Non-pigmented ciliary epithelial cell (primary cell): ENCODE measurements at regions not wholly inside any gene's neighbourhood (a gene's known extent, or its start where the extent isn't known, plus 50 kb on each side); places are given as distances from the start of the nearest gene placed in this dataset.
A peak's percentile ranks its signal among the peaks of the same experiment; 100 is the strongest.

Source experiments
- DNase-seq: peaks from one replicate; pipeline ENCODE4 v3.0.0-alpha.2; 2010; ENCODE audit warnings: low read depth

- DNase-seq, result no peak
These were observed 133.0 kb upstream of the TMCC3 start for GRCh38 chr12:94783343-94783742.

GRCh38 chr12:94781835-94782234, 131.5 kb upstream of the TMCC3 start:
- DNase-seq, result no peak

GRCh38 chr12:94779485-94779884, 129.1 kb upstream of the TMCC3 start:
- DNase-seq, result peak; percentile 67

- DNase-seq, result no peak
These were observed 127.6 kb upstream of the TMCC3 start for GRCh38 chr12:94777936-94778335.

GRCh38 chr12:94775710-94776109, 125.4 kb upstream of the TMCC3 start:
- DNase-seq, result no peak

GRCh38 chr12:94771741-94772140, 121.4 kb upstream of the TMCC3 start:
- no peak for DNase-seq

GRCh38 chr12:94771199-94771598, 120.8 kb upstream of the TMCC3 start:
- no peak for DNase-seq

- no peak for DNase-seq
These were observed 120.4 kb upstream of the TMCC3 start for GRCh38 chr12:94770791-94771190.

GRCh38 chr12:94769776-94770759, 119.7 kb upstream of the TMCC3 start:
- DNase-seq, result no peak

GRCh38 chr12:94769047-94769420, 118.7 kb upstream of the TMCC3 start:
- no peak for DNase-seq

GRCh38 chr12:94768398-94769046, 118.2 kb upstream of the TMCC3 start:
- no peak for DNase-seq

GRCh38 chr12:94767956-94768355, 117.6 kb upstream of the TMCC3 start:
- DNase-seq, result no peak

- no peak for DNase-seq
These were observed 116.0 kb upstream of the TMCC3 start for GRCh38 chr12:94766397-94766796.

GRCh38 chr12:94763462-94763861, 113.1 kb upstream of the TMCC3 start:
- no peak for DNase-seq

- no peak for DNase-seq
These were observed 112.6 kb upstream of the TMCC3 start for GRCh38 chr12:94762943-94763342.

- DNase-seq, result no peak
These were observed 112.0 kb upstream of the TMCC3 start for GRCh38 chr12:94762259-94762942.

- DNase-seq, result peak; percentile 90
These were observed 111.2 kb upstream of the TMCC3 start for GRCh38 chr12:94761559-94761958.

GRCh38 chr12:94760786-94761185, 110.4 kb upstream of the TMCC3 start:
- peak; percentile 27 for DNase-seq

GRCh38 chr12:94756789-94757188, 106.4 kb upstream of the TMCC3 start:
- no peak for DNase-seq

GRCh38 chr12:94755598-94755997, 105.2 kb upstream of the TMCC3 start:
- no peak for DNase-seq

GRCh38 chr12:94754653-94755052, 104.3 kb upstream of the TMCC3 start:
- DNase-seq, result no peak

- DNase-seq, result no peak
These were observed 102.8 kb upstream of the TMCC3 start for GRCh38 chr12:94753036-94753679.
